ENCODE measurements at regions not wholly inside any gene's neighbourhood (a gene's known extent, or its start where the extent isn't known, plus 50 kb on each side); places are given as distances from the start of the nearest gene placed in this dataset.
A peak's percentile ranks its signal among the peaks of the same experiment; 100 is the strongest.
"Not testable (repeated sequence)": the region's sequence is repeated elsewhere in the genome, so short reads cannot be mapped to it uniquely, and the experiment has no call there.

- no peak for DNase-seq (ENCODE audit: low spot score)
Observed at GRCh38 chr3:165716592-165716991, 120.6 kb downstream of the BCHE start.

- no peak for DNase-seq (ENCODE audit: low spot score)
Observed at GRCh38 chr3:165713479-165713878, 123.7 kb downstream of the BCHE start.

- DNase-seq (ENCODE audit: low spot score): no peak
Observed at GRCh38 chr3:165712382-165712781, 124.8 kb downstream of the BCHE start.

GRCh38 chr3:165697910-165698309 is 139.3 kb downstream of the BCHE start:
- no peak for DNase-seq (ENCODE audit: low spot score)

GRCh38 chr3:165696496-165696895 is 140.7 kb downstream of the BCHE start:
- DNase-seq (ENCODE audit: low spot score): no peak

GRCh38 chr3:165683947-165684346 is 153.3 kb downstream of the BCHE start:
- no peak for DNase-seq (ENCODE audit: low spot score)

- no peak for DNase-seq (ENCODE audit: low spot score)
Observed at GRCh38 chr3:165682734-165683133, 154.5 kb downstream of the BCHE start.

- no peak for DNase-seq (ENCODE audit: low spot score)
Observed at GRCh38 chr3:165669967-165670366, 167.3 kb downstream of the BCHE start.

- no peak for DNase-seq (ENCODE audit: low spot score)
Observed at GRCh38 chr3:165669504-165669903, 167.7 kb downstream of the BCHE start.

GRCh38 chr3:165667676-165668075 is 169.5 kb downstream of the BCHE start:
- no peak for DNase-seq (ENCODE audit: low spot score)

GRCh38 chr3:165658027-165658426 is 179.2 kb downstream of the BCHE start:
- DNase-seq (ENCODE audit: low spot score): no peak

GRCh38 chr3:165653130-165653778 is 184.0 kb downstream of the BCHE start:
- no peak for DNase-seq (ENCODE audit: low spot score)

GRCh38 chr3:165649282-165649681 is 187.9 kb downstream of the BCHE start:
- DNase-seq (ENCODE audit: low spot score): not testable (repeated sequence)

- DNase-seq (ENCODE audit: low spot score): no peak
Observed at GRCh38 chr3:165645191-165645590, 192.0 kb downstream of the BCHE start.

- DNase-seq (ENCODE audit: low spot score): no peak
Observed at GRCh38 chr3:165644331-165644730, 192.9 kb downstream of the BCHE start.

GRCh38 chr3:165643425-165643824 is 193.8 kb downstream of the BCHE start:
- no peak for DNase-seq (ENCODE audit: low spot score)

- peak; percentile 29 for DNase-seq (ENCODE audit: low spot score)
Observed at GRCh38 chr3:165642761-165643420, 194.3 kb downstream of the BCHE start.

GRCh38 chr3:165641569-165642310 is 195.5 kb downstream of the BCHE start:
- no peak for DNase-seq (ENCODE audit: low spot score)

- no peak for DNase-seq (ENCODE audit: low spot score)
Observed at GRCh38 chr3:165640970-165641369, 196.3 kb downstream of the BCHE start.

GRCh38 chr3:165640031-165640430 is 197.2 kb downstream of the BCHE start:
- no peak for DNase-seq (ENCODE audit: low spot score)

- no peak for DNase-seq (ENCODE audit: low spot score)
Observed at GRCh38 chr3:165638034-165638433, 199.2 kb downstream of the BCHE start.

- no peak for DNase-seq (ENCODE audit: low spot score)
Observed at GRCh38 chr3:165636684-165637015, 200.6 kb downstream of the BCHE start.
